ENCODE measurements at regions not wholly inside any gene's neighbourhood (a gene's known extent, or its start where the extent isn't known, plus 50 kb on each side); places are given as distances from the start of the nearest gene placed in this dataset.

- TF ChIP-seq, protein P1, sequence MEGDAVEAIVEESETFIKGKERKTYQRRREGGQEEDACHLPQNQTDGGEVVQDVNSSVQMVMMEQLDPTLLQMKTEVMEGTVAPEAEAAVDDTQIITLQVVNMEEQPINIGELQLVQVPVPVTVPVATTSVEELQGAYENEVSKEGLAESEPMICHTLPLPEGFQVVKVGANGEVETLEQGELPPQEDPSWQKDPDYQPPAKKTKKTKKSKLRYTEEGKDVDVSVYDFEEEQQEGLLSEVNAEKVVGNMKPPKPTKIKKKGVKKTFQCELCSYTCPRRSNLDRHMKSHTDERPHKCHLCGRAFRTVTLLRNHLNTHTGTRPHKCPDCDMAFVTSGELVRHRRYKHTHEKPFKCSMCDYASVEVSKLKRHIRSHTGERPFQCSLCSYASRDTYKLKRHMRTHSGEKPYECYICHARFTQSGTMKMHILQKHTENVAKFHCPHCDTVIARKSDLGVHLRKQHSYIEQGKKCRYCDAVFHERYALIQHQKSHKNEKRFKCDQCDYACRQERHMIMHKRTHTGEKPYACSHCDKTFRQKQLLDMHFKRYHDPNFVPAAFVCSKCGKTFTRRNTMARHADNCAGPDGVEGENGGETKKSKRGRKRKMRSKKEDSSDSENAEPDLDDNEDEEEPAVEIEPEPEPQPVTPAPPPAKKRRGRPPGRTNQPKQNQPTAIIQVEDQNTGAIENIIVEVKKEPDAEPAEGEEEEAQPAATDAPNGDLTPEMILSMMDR (IDR thresholded peaks at IDR 0.05) = no peak
- no peak for TF ChIP-seq POLR2A (IDR thresholded peaks at IDR 0.05)
- no peak for TF ChIP-seq EP300 (IDR thresholded peaks at IDR 0.05)
Measured at GRCh38 chr13:22169473-22169872, 498.6 kb downstream of the FGF9 start.

Data from gastroesophageal sphincter (tissue), 3 donors.